Upper lobe of right lung (tissue), 1 donor: ENCODE measurements at regions not wholly inside any gene's neighbourhood (a gene's known extent, or its start where the extent isn't known, plus 50 kb on each side); places are given as distances from the start of the nearest gene placed in this dataset.

Experiments used
- ATAC-seq: fragments of 200-7000 bp; cut with Tn5 transposase; one replicate; pipeline ENCODE4 v1.9.1; 2020; ENCODE audit warnings: mild to moderate bottlenecking, moderate library complexity
- DNase-seq: peaks from one replicate; pipeline ENCODE4 v3.0.0-alpha.2; 2020
- H3K27ac ChIP-seq: fragments of 200-600 bp; one replicate; pipeline ENCODE4 v1.8.0; 2022
- H3K27me3 ChIP-seq: fragments of 200-600 bp; one replicate; pipeline ENCODE4 v1.8.0; 2022; ENCODE audit warnings: mild to moderate bottlenecking
- H3K36me3 ChIP-seq: fragments of 200-600 bp; one replicate; pipeline ENCODE4 v1.8.0; 2022
- H3K4me1 ChIP-seq: fragments of 200-600 bp; one replicate; pipeline ENCODE4 v1.8.0; 2022
- H3K4me3 ChIP-seq: fragments of 200-600 bp; one replicate; pipeline ENCODE4 v1.8.0; 2022; ENCODE audit warnings: mild to moderate bottlenecking
- H3K9me3 ChIP-seq: fragments of 200-600 bp; one replicate; pipeline ENCODE4 v1.8.0; 2022
- intact Hi-C: fragments of 100-400 bp; cut with DNase I; formaldehyde crosslinking; loops from one replicate; pipeline ENCODE4 v1.11.0; 2022
- TF ChIP-seq, protein P1 (sequence below): fragments of 200-600 bp; IDR thresholded peaks from one replicate; pipeline ENCODE4 v1.8.0; 2022; ENCODE audit warnings: antibody characterized with exemption
- donor health status: DM: no; HTN: yes; CAD: no; lungs with severe emphysema.

DNA sequence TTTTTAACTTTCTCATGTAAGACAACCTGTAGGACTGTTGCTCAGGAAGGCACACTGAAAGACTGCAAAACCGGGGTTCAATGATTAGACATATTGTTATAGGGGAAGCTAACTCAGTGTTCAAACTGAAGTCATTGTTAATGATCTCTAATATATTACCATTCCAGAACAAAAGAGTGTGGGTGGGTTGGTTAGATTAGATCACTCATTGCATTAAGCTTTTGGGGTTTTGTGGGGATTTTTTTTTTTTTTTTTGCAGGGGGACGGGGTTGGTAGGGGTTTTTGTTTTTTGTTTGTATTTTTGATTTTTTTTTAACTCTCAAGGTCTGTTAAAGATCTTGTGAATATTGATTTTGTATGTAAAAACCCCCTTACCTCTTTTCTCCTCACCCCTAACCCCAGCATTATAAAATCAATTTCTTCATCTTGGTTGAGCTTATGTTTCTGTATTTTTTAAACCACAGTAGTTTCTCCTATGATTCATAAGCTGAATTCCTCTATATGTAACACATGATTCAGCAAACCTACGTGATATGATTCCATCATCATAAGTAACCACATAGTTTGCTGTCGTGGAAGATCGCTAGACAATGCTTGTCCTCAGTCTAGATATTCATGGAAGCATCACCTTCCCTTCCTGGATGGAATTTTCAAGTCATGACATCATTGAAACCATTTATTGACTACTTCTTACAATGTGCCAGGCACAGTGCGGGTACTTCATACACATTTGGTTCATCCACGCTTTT is 544.1 kb upstream of the MDFIC2 start:
- TF ChIP-seq, protein P1, sequence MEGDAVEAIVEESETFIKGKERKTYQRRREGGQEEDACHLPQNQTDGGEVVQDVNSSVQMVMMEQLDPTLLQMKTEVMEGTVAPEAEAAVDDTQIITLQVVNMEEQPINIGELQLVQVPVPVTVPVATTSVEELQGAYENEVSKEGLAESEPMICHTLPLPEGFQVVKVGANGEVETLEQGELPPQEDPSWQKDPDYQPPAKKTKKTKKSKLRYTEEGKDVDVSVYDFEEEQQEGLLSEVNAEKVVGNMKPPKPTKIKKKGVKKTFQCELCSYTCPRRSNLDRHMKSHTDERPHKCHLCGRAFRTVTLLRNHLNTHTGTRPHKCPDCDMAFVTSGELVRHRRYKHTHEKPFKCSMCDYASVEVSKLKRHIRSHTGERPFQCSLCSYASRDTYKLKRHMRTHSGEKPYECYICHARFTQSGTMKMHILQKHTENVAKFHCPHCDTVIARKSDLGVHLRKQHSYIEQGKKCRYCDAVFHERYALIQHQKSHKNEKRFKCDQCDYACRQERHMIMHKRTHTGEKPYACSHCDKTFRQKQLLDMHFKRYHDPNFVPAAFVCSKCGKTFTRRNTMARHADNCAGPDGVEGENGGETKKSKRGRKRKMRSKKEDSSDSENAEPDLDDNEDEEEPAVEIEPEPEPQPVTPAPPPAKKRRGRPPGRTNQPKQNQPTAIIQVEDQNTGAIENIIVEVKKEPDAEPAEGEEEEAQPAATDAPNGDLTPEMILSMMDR = no peak
- intact Hi-C loops = no loop called here

DNA sequence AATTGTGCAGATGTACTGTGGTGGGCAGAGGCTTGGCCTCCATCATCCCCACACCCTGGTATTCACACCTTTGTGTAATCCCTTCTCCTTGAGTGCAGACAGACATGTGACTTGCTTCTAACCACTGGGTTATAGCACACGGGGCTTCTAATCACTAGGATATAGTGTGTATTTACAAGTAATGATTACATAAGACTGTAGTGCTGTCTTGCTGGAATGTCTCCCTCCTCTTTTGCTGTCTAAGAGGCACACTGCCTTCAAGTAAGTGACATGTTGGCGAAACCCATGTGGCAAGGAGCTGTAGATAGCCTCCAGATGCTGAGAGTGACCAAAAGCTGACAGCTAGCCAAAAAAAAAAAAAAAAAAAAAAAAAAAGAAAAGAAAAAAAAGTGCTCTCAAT is 542.7 kb upstream of the MDFIC2 start:
- H3K27ac ChIP-seq = no peak overlapping the region
- intact Hi-C loops = no loop called here
- no peaks in the 10 kb centered on the region for H3K36me3 ChIP-seq
- DNase-seq = no peak
- H3K4me3 ChIP-seq = no peak overlapping the region
- H3K4me1 ChIP-seq = peaks cover 7% of the 10 kb centered on the region
- ATAC-seq = peak; percentile 44
- H3K9me3 ChIP-seq = no peaks in the 10 kb centered on the region
- TF ChIP-seq, protein P1 = no peak
- H3K27me3 ChIP-seq = no peaks in the 10 kb centered on the region

More for the DNA sequence above, 544.1 kb upstream of the MDFIC2 start:
- no peaks in the 10 kb centered on the region for H3K27me3 ChIP-seq
- H3K4me3 ChIP-seq = no peak overlapping the region
- H3K36me3 ChIP-seq = no peaks in the 10 kb centered on the region
- ATAC-seq (no peak), DNase-seq (no peak)
- H3K9me3 ChIP-seq = no peaks in the 10 kb centered on the region
- H3K4me1 ChIP-seq = peaks cover 7% of the 10 kb centered on the region
- no peak overlapping the region for H3K27ac ChIP-seq

DNA sequence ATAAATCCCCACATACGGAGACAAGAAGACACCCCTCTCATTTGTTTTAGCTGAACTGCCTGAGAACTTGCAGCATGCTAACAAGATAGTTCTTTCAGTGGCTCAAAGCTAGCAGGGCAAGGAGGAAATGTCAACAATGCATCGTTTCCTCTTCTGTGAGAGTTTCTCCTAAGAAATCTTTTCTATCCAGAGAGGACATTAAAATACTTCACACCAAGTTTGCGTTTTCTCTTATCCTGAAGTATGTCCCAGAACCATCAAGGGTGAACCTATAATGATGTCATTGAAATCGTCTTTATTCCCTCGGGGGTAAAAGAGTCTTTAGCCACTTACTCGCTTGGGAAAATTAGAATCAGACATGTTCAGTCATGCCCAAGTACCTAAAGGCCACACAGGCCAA is 541.7 kb upstream of the MDFIC2 start:
- TF ChIP-seq, protein P1 = no peak
- intact Hi-C loops = no loop called here

DNA sequence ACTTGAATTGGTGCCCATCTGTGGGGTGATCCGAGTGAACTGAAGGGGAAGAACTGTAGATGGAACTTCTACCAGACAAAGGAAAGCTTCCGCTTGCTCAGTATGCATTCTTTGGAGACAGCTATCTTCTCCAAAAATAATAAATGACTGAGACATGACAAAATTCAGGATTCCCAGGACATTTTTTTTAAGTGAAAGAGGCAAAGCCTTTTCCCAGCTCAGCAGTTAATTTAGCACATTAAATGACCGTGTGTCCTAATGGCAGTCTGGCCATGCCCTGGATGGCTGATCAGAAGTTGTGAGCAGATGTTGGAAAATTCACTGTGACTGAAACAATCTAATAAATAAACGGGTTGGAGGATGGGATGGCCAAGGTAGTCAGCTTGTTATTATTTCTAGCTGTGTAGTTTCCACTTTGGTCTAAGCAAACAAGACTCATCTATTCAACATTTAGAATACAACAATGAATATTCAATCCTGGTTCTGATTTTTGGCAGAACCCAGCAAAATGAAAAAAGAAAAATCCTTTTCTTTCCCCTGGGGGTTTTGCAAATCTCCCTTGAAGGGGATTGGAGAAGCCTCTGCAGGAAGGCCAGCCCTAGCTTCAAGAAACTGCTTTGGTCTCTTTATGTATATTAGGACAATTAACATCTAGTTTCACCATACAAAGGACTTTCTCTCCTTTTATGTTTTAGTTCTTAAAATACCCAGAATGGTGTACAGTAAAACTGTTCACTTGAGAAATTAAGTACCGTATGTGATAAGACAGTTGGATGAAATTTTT is 540.9 kb upstream of the MDFIC2 start:
- ATAC-seq (no peak), DNase-seq (no peak)
- H3K4me3 ChIP-seq = no peak overlapping the region
- no peak overlapping the region for H3K27ac ChIP-seq
- no peaks in the 10 kb centered on the region for H3K9me3 ChIP-seq
- no peaks in the 10 kb centered on the region for H3K27me3 ChIP-seq
- H3K36me3 ChIP-seq = no peaks in the 10 kb centered on the region
- TF ChIP-seq, protein P1 = no peak
- peaks cover 7% of the 10 kb centered on the region for H3K4me1 ChIP-seq
- intact Hi-C loops = no loop called here

More for the DNA sequence above, 541.7 kb upstream of the MDFIC2 start:
- DNase-seq (no peak), ATAC-seq (no peak)
- no peaks in the 10 kb centered on the region for H3K36me3 ChIP-seq
- no peak overlapping the region for H3K4me3 ChIP-seq
- H3K27ac ChIP-seq = no peak overlapping the region
- H3K27me3 ChIP-seq = no peaks in the 10 kb centered on the region
- no peaks in the 10 kb centered on the region for H3K9me3 ChIP-seq
- peaks cover 7% of the 10 kb centered on the region for H3K4me1 ChIP-seq

DNA sequence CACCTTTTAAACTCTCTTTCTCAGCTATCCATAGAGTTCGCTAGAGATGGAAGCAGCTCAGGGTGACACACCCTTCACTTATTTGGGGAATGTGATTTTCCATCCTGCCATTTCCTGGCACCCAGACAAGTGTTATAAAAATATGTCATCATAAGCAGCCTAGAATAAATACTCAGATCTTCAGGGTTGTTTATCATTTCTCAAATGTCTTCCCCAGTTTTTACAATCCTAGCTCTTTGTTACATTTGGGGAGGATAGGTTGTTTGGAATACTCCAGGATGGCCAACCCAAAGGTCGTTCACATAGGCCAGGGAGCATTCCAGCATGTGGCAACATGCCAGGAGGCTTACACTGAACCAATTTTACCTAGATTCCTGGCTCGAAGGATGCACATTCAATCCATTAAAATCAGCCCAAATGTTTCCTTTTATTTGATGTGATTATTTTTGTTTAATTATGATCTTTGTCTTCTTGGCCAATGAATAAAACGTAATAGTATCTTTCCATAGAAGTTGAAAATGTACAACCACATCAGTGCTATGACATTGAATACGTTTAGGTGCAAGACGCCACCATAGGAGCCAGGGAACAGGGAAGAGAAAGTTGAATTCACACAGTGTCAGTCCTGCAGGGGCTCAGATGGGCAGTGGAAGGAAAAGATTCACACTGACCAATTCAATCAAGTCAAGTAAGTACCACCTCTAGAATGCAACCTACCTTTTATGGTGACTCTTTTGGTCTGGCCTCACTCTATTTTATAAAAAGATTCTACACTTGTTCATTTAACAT is 537.7 kb upstream of the MDFIC2 start:
- ATAC-seq (peak; percentile 22), DNase-seq (no peak)
- TF ChIP-seq, protein P1 = no peak
- H3K27me3 ChIP-seq = no peaks in the 10 kb centered on the region
- H3K9me3 ChIP-seq = no peaks in the 10 kb centered on the region
- peaks cover 6% of the 10 kb centered on the region for H3K4me1 ChIP-seq
- intact Hi-C loops = no loop called here
- H3K36me3 ChIP-seq = no peaks in the 10 kb centered on the region
- H3K4me3 ChIP-seq = no peak overlapping the region
- no peak overlapping the region for H3K27ac ChIP-seq
